Epithelial cell of esophagus (primary cell): ENCODE measurements at regions not wholly inside any gene's neighbourhood (a gene's known extent, or its start where the extent isn't known, plus 50 kb on each side); places are given as distances from the start of the nearest gene placed in this dataset.
"Not testable (repeated sequence)": the region's sequence is repeated elsewhere in the genome, so short reads cannot be mapped to it uniquely, and the experiment has no call there.

ENCODE experiments used
- DNase-seq: peaks from one replicate; pipeline ENCODE4 v3.0.0; 2010; ENCODE audit warnings: low read depth
- H3K4me3 ChIP-seq: 2 replicates; pipeline ENCODE4 v1.5.1; 2011; ENCODE audit warnings: mild to moderate bottlenecking, low read length, control low read depth
- CTCF ChIP-seq: IDR thresholded peaks from 2 replicates; pipeline ENCODE4 v1.5.1; 2011; ENCODE audit warnings: low read depth, mild to moderate bottlenecking, low read length, control low read depth, inconsistent platforms; ENCODE audit not compliant: insufficient read depth; ENCODE audit errors: missing control alignments

- DNase-seq, result no peak
- H3K4me3 ChIP-seq, result no peak overlapping the region
- TF ChIP-seq CTCF, result no peak
Measured at GRCh38 chr5:112552216-112552615, 133.1 kb upstream of the EPB41L4A start.

- H3K4me3 ChIP-seq, result no peak overlapping the region
- peak; percentile 20 for DNase-seq
- TF ChIP-seq CTCF, result no peak
Measured at GRCh38 chr5:112552791-112553190, 133.7 kb upstream of the EPB41L4A start.

GRCh38 chr5:112554101-112554977, 135.3 kb upstream of the EPB41L4A start:
- no peak for TF ChIP-seq CTCF
- DNase-seq, result no peak
- H3K4me3 ChIP-seq, result no peak overlapping the region

GRCh38 chr5:112555197-112555596, 136.1 kb upstream of the EPB41L4A start:
- TF ChIP-seq CTCF, result no peak
- no peak for DNase-seq
- H3K4me3 ChIP-seq, result no peak overlapping the region

GRCh38 chr5:112555691-112556090, 136.6 kb upstream of the EPB41L4A start:
- no peak overlapping the region for H3K4me3 ChIP-seq
- TF ChIP-seq CTCF, result no peak
- DNase-seq, result no peak

- not testable (repeated sequence) for H3K4me3 ChIP-seq, DNase-seq
Measured at GRCh38 chr5:112559501-112559900, 140.4 kb upstream of the EPB41L4A start.

GRCh38 chr5:112560371-112560770, 141.3 kb upstream of the EPB41L4A start:
- DNase-seq, result no peak
- TF ChIP-seq CTCF, result no peak
- no peak overlapping the region for H3K4me3 ChIP-seq
